Thyroid gland (tissue), 4 donors: ENCODE measurements at regions not wholly inside any gene's neighbourhood (a gene's known extent, or its start where the extent isn't known, plus 50 kb on each side); places are given as distances from the start of the nearest gene placed in this dataset.

Experiments used
- CTCF ChIP-seq, 6 experiments: fragments of 200-600 bp in 3 of 6; fragments of 450-650 bp in 3 of 6; sonication (generic) in 3 of 6; IDR thresholded peaks; one replicate each; pipeline ENCODE4 v1.5.1; 2016 to 2019; ENCODE audit warnings: antibody characterized with exemption in 6 of 6, mild to moderate bottlenecking in 2 of 6, inconsistent platforms in 1 of 6, moderate library complexity in 1 of 6
- POLR2A ChIP-seq, 2 donors: fragments of 450-650 bp; IDR thresholded peaks; one replicate each; pipeline ENCODE4 v1.6.1; 2017; ENCODE audit warnings: antibody characterized with exemption in 2 of 2, mild to moderate bottlenecking in 2 of 2, moderate library complexity in 1 of 2

DNA sequence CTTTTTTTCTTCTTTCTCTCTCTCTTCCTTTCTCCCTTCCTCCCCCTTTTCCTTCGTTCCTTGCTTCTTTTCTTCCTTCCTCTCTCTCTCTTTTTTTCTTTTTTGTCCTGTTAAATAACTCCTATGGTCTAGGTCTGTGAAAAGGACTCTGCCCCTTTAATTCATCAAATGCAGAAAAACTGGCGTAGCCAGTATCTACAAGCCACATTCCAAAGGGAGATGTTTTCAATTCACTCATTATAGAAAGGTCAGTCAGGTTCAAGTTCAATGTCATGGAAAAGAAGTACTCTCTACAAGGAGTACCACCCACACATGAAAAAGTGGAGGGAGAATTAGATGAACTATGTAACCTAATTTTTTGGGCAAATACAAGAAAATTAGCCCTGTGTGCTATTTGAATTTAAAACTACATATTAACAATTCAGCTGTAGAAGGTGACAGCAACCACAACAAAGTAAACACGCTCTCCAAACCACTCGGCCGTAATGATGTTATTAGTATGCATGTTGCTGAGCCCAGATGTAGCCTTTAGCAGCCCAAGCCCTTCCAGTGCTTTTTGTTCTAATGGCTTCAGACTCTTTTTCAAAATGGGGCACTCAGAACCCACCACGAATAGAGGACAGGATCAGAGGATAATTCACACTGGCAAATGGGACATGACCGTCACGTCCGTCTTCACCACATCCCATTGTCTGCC is 735.4 kb upstream of the FANCL start:
- TF ChIP-seq POLR2A (IDR thresholded peaks at IDR 0.05) (no peak), CTCF (IDR thresholded peaks at IDR 0.05) (no peak)
